ENCODE measurements at regions not wholly inside any gene's neighbourhood (a gene's known extent, or its start where the extent isn't known, plus 50 kb on each side); places are given as distances from the start of the nearest gene placed in this dataset.

- H3K4me3 Mint-ChIP-seq = no peak overlapping the region
- Histone ChIP-seq H3K9me2 (ENCODE audit: insufficient read depth) (no peaks in the 10 kb centered on the region), H3K4me1 (ENCODE audit: insufficient read depth) (no peaks in the 10 kb centered on the region), H3K27me3 (ENCODE audit: insufficient read depth) (no peaks in the 10 kb centered on the region), H3K4me3 (no peak overlapping the region), H2AFZ (no peak overlapping the region), H3F3A (replicated peaks; ENCODE audit: low read depth) (no peaks in the 10 kb centered on the region), H3K4me2 (no peak overlapping the region), H3K79me2 (replicated peaks; ENCODE audit: insufficient read depth) (no peaks in the 10 kb centered on the region), H4K20me1 (replicated peaks; ENCODE audit: insufficient read depth) (no peaks in the 10 kb centered on the region), H3K36me3 (ENCODE audit: insufficient read depth) (no peaks in the 10 kb centered on the region; the same call in 1 of the 2 replicates), H3K27ac (ENCODE audit: low read depth) (no peak overlapping the region)
- H3K36me3 Mint-ChIP-seq (ENCODE audit: low read depth) = no peaks in the 10 kb centered on the region
- H3K4me1 Mint-ChIP-seq = no peaks in the 10 kb centered on the region; the same call in 1 of the 3 replicates
- no peak for DNase-seq (ENCODE audit: low spot score)
- no peak overlapping the region for H3K27ac Mint-ChIP-seq
- no peaks in the 10 kb centered on the region for H3K27me3 Mint-ChIP-seq (ENCODE audit: insufficient read depth, low read depth, poor library complexity)
- ATAC-seq = no peak
- no peaks in the 10 kb centered on the region for H3K9me3 Mint-ChIP-seq
- no peak for TF ChIP-seq NANOG (IDR thresholded peaks at IDR 0.05; ENCODE audit: borderline replicate concordance)
- TF ChIP-seq EZH2phosphoT487 (IDR thresholded peaks at IDR 0.05; ENCODE audit: unreplicated experiment) = no peak
- no peak for TF ChIP-seq POLR2AphosphoS5 (IDR thresholded peaks at IDR 0.05; ENCODE audit: low read depth)
- TF ChIP-seq STAT1 (IDR thresholded peaks at IDR 0.05; ENCODE audit: unreplicated experiment) = no peak
- TF ChIP-seq JUNB (IDR thresholded peaks at IDR 0.05; ENCODE audit: unreplicated experiment) = no peak
- TF ChIP-seq, protein P1, sequence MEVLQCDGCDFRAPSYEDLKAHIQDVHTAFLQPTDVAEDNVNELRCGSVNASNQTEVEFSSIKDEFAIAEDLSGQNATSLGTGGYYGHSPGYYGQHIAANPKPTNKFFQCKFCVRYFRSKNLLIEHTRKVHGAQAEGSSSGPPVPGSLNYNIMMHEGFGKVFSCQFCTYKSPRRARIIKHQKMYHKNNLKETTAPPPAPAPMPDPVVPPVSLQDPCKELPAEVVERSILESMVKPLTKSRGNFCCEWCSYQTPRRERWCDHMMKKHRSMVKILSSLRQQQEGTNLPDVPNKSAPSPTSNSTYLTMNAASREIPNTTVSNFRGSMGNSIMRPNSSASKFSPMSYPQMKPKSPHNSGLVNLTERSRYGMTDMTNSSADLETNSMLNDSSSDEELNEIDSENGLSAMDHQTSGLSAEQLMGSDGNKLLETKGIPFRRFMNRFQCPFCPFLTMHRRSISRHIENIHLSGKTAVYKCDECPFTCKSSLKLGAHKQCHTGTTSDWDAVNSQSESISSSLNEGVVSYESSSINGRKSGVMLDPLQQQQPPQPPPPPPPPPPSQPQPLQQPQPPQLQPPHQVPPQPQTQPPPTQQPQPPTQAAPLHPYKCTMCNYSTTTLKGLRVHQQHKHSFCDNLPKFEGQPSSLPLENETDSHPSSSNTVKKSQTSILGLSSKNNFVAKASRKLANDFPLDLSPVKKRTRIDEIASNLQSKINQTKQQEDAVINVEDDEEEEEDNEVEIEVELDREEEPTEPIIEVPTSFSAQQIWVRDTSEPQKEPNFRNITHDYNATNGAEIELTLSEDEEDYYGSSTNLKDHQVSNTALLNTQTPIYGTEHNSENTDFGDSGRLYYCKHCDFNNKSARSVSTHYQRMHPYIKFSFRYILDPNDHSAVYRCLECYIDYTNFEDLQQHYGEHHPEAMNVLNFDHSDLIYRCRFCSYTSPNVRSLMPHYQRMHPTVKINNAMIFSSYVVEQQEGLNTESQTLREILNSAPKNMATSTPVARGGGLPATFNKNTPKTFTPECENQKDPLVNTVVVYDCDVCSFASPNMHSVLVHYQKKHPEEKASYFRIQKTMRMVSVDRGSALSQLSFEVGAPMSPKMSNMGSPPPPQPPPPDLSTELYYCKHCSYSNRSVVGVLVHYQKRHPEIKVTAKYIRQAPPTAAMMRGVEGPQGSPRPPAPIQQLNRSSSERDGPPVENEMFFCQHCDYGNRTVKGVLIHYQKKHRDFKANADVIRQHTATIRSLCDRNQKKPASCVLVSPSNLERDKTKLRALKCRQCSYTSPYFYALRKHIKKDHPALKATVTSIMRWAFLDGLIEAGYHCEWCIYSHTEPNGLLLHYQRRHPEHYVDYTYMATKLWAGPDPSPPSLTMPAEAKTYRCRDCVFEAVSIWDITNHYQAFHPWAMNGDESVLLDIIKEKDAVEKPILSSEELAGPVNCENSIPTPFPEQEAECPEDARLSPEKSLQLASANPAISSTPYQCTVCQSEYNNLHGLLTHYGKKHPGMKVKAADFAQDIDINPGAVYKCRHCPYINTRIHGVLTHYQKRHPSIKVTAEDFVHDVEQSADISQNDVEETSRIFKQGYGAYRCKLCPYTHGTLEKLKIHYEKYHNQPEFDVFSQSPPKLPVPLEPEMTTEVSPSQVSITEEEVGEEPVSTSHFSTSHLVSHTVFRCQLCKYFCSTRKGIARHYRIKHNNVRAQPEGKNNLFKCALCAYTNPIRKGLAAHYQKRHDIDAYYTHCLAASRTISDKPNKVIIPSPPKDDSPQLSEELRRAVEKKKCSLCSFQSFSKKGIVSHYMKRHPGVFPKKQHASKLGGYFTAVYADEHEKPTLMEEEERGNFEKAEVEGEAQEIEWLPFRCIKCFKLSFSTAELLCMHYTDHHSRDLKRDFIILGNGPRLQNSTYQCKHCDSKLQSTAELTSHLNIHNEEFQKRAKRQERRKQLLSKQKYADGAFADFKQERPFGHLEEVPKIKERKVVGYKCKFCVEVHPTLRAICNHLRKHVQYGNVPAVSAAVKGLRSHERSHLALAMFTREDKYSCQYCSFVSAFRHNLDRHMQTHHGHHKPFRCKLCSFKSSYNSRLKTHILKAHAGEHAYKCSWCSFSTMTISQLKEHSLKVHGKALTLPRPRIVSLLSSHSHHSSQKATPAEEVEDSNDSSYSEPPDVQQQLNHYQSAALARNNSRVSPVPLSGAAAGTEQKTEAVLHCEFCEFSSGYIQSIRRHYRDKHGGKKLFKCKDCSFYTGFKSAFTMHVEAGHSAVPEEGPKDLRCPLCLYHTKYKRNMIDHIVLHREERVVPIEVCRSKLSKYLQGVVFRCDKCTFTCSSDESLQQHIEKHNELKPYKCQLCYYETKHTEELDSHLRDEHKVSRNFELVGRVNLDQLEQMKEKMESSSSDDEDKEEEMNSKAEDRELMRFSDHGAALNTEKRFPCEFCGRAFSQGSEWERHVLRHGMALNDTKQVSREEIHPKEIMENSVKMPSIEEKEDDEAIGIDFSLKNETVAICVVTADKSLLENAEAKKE (CRISPR knock-in tag; IDR thresholded peaks at IDR 0.05) = no peak
- TF ChIP-seq ZNF331 (CRISPR knock-in tag; IDR thresholded peaks at IDR 0.05; ENCODE audit: low read depth) = no peak
- no peak for TF ChIP-seq CREB1 (CRISPR knock-in tag; IDR thresholded peaks at IDR 0.05; ENCODE audit: low read depth)
- no peak for TF ChIP-seq ZNF114 (CRISPR knock-in tag; IDR thresholded peaks at IDR 0.05)
- TF ChIP-seq ETS1 (IDR thresholded peaks at IDR 0.05) = no peak
- TF ChIP-seq, protein P2, sequence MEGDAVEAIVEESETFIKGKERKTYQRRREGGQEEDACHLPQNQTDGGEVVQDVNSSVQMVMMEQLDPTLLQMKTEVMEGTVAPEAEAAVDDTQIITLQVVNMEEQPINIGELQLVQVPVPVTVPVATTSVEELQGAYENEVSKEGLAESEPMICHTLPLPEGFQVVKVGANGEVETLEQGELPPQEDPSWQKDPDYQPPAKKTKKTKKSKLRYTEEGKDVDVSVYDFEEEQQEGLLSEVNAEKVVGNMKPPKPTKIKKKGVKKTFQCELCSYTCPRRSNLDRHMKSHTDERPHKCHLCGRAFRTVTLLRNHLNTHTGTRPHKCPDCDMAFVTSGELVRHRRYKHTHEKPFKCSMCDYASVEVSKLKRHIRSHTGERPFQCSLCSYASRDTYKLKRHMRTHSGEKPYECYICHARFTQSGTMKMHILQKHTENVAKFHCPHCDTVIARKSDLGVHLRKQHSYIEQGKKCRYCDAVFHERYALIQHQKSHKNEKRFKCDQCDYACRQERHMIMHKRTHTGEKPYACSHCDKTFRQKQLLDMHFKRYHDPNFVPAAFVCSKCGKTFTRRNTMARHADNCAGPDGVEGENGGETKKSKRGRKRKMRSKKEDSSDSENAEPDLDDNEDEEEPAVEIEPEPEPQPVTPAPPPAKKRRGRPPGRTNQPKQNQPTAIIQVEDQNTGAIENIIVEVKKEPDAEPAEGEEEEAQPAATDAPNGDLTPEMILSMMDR (conservative IDR thresholded peaks at IDR 0.05; ENCODE audit: low read depth in 2 of 2) = no peak
- TF ChIP-seq REST (IDR thresholded peaks at IDR 0.05; ENCODE audit: unreplicated experiment) = no peak
These were observed 736.9 kb downstream of the BRD1 start for GRCh38 chr22:49090853-49091135.

Data from GM23338 (cell line).